ENCODE measurements at regions not wholly inside any gene's neighbourhood (a gene's known extent, or its start where the extent isn't known, plus 50 kb on each side); places are given as distances from the start of the nearest gene placed in this dataset.

DNA sequence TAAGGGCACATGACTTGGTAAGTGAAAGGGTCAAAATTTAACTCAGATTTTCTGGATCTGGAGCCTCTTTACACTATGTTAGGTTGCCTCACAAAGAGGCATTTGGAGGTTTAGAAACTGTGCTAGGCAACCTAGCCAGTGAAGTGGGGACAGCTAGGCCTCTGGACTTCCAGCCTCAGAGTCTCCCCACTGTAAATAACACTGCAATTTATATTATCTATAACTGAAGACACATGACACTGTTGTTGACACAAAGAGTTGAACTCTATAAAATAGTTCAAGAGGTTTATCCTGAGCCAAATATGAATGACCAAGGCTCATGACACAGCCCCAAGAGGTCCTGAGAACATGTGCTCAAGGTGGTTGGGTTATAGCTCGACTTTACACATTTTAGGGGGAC lies 74.9 kb upstream of the IQCM start:
- Mint-ChIP-seq H3K4me1 (no peaks in the 10 kb centered on the region), H3K36me3 (no peaks in the 10 kb centered on the region), H3K27me3 (peaks cover 0 to 2% of the 10 kb centered on the region in 2 donors), H3K27ac (no peak overlapping the region), H3K9me3 (no peaks in the 10 kb centered on the region), H3K4me3 (no peak overlapping the region)
- no peak overlapping the region for H3K27ac ChIP-seq (ENCODE audit: low read depth, low read length)
- no peaks in the 10 kb centered on the region for H3K36me3 ChIP-seq (ENCODE audit: insufficient read depth, low read length)
- H3K27me3 ChIP-seq (ENCODE audit: insufficient read depth, low read length, poor library complexity, severe bottlenecking), result no peaks in the 10 kb centered on the region
- H3K9me3 ChIP-seq (ENCODE audit: low read length), result no peaks in the 10 kb centered on the region
- H3K4me1 ChIP-seq (ENCODE audit: insufficient read depth, low read length), result no peaks in the 10 kb centered on the region
- DNase-seq, result no peak
- CTCF ChIA-PET, result no interaction called here
- no peak overlapping the region for H3K4me3 ChIP-seq (ENCODE audit: low read length)
- POLR2A ChIA-PET, result no interaction called here

DNA sequence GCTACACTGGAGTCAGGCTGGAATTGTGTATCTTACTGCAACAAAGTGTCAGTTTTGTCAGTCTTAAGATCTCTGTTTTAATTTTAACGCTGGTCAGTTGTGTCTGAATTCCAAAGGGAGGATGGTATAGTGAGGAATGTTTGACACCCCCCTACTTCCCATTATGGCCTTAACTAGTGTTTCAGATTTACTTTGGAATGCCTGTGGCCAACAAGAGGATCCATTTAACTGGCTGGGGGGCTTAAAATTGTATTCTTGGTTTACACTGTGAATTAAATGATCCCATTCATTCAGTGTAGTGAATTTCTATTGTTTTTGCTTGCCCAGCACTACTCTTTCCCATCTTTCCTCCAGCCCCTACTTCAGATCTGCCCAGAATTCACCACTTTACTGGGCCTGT lies 75.8 kb upstream of the IQCM start:
- no peaks in the 10 kb centered on the region for H3K4me1 ChIP-seq (ENCODE audit: insufficient read depth, low read length)
- no peaks in the 10 kb centered on the region for H3K4me1 Mint-ChIP-seq
- H3K27ac ChIP-seq (ENCODE audit: low read depth, low read length), result no peak overlapping the region
- no peaks in the 10 kb centered on the region for H3K36me3 ChIP-seq (ENCODE audit: insufficient read depth, low read length)
- H3K27me3 ChIP-seq (ENCODE audit: insufficient read depth, low read length, poor library complexity, severe bottlenecking), result no peaks in the 10 kb centered on the region
- no peaks in the 10 kb centered on the region for H3K9me3 Mint-ChIP-seq
- H3K27me3 Mint-ChIP-seq, result peaks cover 0 to 2% of the 10 kb centered on the region in 2 donors
- H3K9me3 ChIP-seq (ENCODE audit: low read length), result no peaks in the 10 kb centered on the region
- CTCF ChIA-PET, result no interaction called here
- H3K36me3 Mint-ChIP-seq, result no peaks in the 10 kb centered on the region
- no peak overlapping the region for H3K27ac Mint-ChIP-seq
- POLR2A ChIA-PET, result no interaction called here
- H3K4me3 ChIP-seq (ENCODE audit: low read length), result no peak overlapping the region
- DNase-seq, result no peak
- H3K4me3 Mint-ChIP-seq, result no peak overlapping the region

DNA sequence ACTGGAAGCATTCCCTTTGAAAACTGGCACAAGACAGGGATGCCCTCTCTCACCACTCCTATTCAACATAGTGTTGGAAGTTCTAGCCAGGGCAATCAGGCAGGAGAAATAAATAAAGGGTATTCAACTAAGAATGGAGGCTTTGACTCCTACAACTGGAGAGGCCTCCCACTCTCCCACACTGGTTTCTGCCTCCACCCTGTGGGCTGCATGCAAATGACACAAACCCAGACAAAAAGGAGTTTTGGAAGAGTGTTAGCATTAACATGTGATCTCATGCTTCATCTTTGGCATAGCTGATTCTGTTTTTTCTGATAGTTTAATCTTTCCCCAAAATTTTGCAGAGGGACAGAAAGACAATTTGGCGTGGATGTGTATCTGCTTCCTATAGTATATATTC lies 80.8 kb upstream of the IQCM start:
- no peaks in the 10 kb centered on the region for H3K27me3 ChIP-seq (ENCODE audit: insufficient read depth, low read length, poor library complexity, severe bottlenecking)
- no peaks in the 10 kb centered on the region for H3K9me3 ChIP-seq (ENCODE audit: low read length)
- no peaks in the 10 kb centered on the region for H3K36me3 Mint-ChIP-seq
- H3K4me3 ChIP-seq (ENCODE audit: low read length), result no peak overlapping the region
- H3K27me3 Mint-ChIP-seq, result peaks cover 0 to 2% of the 10 kb centered on the region in 2 donors
- H3K27ac ChIP-seq (ENCODE audit: low read depth, low read length), result no peak overlapping the region
- no peak overlapping the region for H3K4me3 Mint-ChIP-seq
- H3K9me3 Mint-ChIP-seq, result peaks cover 0 to 2% (median 0%) of the 10 kb centered on the region in 5 donors
- H3K27ac Mint-ChIP-seq, result no peak overlapping the region
- DNase-seq, result no peak
- ChIA-PET POLR2A (no interaction called here), CTCF (no interaction called here)
- H3K4me1 Mint-ChIP-seq, result no peaks in the 10 kb centered on the region
- H3K4me1 ChIP-seq (ENCODE audit: insufficient read depth, low read length), result no peaks in the 10 kb centered on the region
- no peaks in the 10 kb centered on the region for H3K36me3 ChIP-seq (ENCODE audit: insufficient read depth, low read length)

DNA sequence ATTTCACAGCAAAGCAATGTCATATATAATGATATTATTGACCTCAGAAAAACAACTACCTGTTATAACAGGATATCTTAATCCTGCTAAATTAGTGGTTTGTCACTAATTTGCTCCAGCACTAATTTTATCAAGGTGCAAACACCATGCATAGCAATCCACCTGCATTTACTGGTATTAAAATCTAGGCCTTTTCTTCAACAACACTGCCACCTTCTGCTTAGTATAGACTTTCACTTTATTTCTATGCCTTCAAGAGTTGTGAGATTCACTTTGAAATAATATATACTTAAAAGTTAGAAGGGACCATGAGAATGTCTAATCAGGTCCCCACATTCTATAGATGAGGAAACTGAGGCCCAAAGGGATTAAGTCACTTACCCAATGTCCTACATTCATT lies 82.1 kb upstream of the IQCM start:
- Mint-ChIP-seq H3K27me3 (no peaks in the 10 kb centered on the region), H3K9me3 (peaks cover 0 to 6% (median 0%) of the 10 kb centered on the region in 5 donors), H3K36me3 (no peaks in the 10 kb centered on the region), H3K4me3 (no peak overlapping the region), H3K4me1 (no peaks in the 10 kb centered on the region), H3K27ac (no peak overlapping the region)
- ChIA-PET CTCF (no interaction called here), POLR2A (no interaction called here)
- H3K4me1 ChIP-seq (ENCODE audit: insufficient read depth, low read length), result no peaks in the 10 kb centered on the region
- H3K4me3 ChIP-seq (ENCODE audit: low read length), result no peak overlapping the region
- no peaks in the 10 kb centered on the region for H3K27me3 ChIP-seq (ENCODE audit: insufficient read depth, low read length, poor library complexity, severe bottlenecking)
- no peak for DNase-seq
- H3K36me3 ChIP-seq (ENCODE audit: insufficient read depth, low read length), result no peaks in the 10 kb centered on the region
- no peaks in the 10 kb centered on the region for H3K9me3 ChIP-seq (ENCODE audit: low read length)
- no peak overlapping the region for H3K27ac ChIP-seq (ENCODE audit: low read depth, low read length)

DNA sequence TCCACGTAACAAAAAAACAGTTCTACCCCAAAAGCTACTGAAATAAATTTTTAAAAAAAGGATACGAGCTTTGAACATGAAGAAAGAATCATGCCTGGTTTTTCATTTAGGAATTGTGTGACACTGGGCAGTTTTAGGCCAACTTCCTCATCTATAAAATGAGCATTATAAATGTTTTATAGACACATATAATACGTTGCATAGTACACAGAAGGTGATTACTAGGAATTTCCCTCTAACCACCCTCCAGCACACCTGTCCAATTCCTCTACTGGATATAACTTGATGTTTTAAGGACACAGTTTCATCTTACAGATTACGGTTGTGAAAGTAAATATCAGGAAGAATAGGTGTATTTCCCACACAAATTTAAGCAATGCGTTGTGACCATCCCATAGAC lies 85.5 kb upstream of the IQCM start:
- no peaks in the 10 kb centered on the region for H3K27me3 ChIP-seq (ENCODE audit: insufficient read depth, low read length, poor library complexity, severe bottlenecking)
- DNase-seq, result no peak
- Mint-ChIP-seq H3K4me3 (no peak overlapping the region), H3K4me1 (no peaks in the 10 kb centered on the region), H3K27me3 (no peaks in the 10 kb centered on the region), H3K9me3 (peaks cover 0 to 6% (median 0%) of the 10 kb centered on the region in 5 donors), H3K36me3 (no peaks in the 10 kb centered on the region), H3K27ac (no peak overlapping the region)
- H3K36me3 ChIP-seq (ENCODE audit: insufficient read depth, low read length), result no peaks in the 10 kb centered on the region
- ChIA-PET POLR2A (no interaction called here), CTCF (no interaction called here)
- no peak overlapping the region for H3K4me3 ChIP-seq (ENCODE audit: low read length)
- no peaks in the 10 kb centered on the region for H3K4me1 ChIP-seq (ENCODE audit: insufficient read depth, low read length)
- no peaks in the 10 kb centered on the region for H3K9me3 ChIP-seq (ENCODE audit: low read length)
- no peak overlapping the region for H3K27ac ChIP-seq (ENCODE audit: low read depth, low read length)

DNA sequence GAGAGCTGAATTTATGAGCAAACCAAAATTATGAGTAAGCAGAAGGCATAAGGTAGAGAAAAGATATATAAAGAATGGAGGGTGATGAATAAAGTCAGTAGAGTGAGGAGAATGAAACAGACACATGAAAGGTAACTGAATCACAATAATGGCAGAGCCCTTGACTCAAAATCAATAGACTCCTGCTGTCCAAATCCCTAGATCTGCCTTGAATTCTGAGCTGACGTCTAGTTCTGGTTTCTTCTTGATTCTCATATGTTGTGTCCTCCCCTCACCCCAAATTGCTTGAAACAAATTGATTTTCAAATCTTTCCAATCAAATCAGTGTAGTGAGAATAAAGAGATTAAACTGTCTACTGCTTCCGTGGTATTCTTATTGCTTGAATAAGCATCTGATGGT lies 86.6 kb upstream of the IQCM start:
- no peaks in the 10 kb centered on the region for H3K9me3 ChIP-seq (ENCODE audit: low read length)
- H3K27me3 Mint-ChIP-seq, result no peaks in the 10 kb centered on the region
- ChIA-PET CTCF (no interaction called here), POLR2A (no interaction called here)
- no peak overlapping the region for H3K27ac ChIP-seq (ENCODE audit: low read depth, low read length)
- no peaks in the 10 kb centered on the region for H3K27me3 ChIP-seq (ENCODE audit: insufficient read depth, low read length, poor library complexity, severe bottlenecking)
- no peaks in the 10 kb centered on the region for H3K36me3 ChIP-seq (ENCODE audit: insufficient read depth, low read length)
- no peaks in the 10 kb centered on the region for H3K36me3 Mint-ChIP-seq
- H3K4me1 Mint-ChIP-seq, result no peaks in the 10 kb centered on the region
- no peak for DNase-seq
- no peak overlapping the region for H3K4me3 Mint-ChIP-seq
- no peak overlapping the region for H3K4me3 ChIP-seq (ENCODE audit: low read length)
- peaks cover 0 to 6% (median 0%) of the 10 kb centered on the region in 5 donors for H3K9me3 Mint-ChIP-seq
- no peak overlapping the region for H3K27ac Mint-ChIP-seq
- no peaks in the 10 kb centered on the region for H3K4me1 ChIP-seq (ENCODE audit: insufficient read depth, low read length)

DNA sequence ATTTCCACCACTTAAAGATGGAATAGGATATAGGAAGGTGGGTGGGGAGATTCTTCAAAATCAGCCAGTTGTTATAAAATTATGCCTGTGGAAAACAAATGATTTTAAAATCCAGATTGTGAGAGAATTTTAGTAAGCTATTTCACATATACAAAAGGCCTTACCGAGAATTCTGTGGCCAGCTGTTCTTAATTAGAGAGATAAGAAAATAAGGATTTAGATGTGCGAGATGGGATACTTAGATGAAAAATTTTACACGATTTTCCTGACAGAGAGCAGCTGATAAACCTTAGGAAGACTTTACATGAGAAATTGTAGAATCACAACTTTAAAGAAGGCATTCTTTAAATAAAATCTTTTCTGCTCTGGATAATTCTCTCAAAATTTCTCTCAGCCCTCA lies 94.5 kb upstream of the IQCM start:
- Histone ChIP-seq H3K27ac (ENCODE audit: low read depth, low read length) (no peak overlapping the region), H3K4me3 (ENCODE audit: low read length) (no peak overlapping the region), H3K4me1 (ENCODE audit: insufficient read depth, low read length) (no peaks in the 10 kb centered on the region), H3K36me3 (ENCODE audit: insufficient read depth, low read length) (no peaks in the 10 kb centered on the region), H3K9me3 (ENCODE audit: low read length) (no peaks in the 10 kb centered on the region), H3K27me3 (ENCODE audit: insufficient read depth, low read length, poor library complexity, severe bottlenecking) (no peaks in the 10 kb centered on the region)
- no peaks in the 10 kb centered on the region for H3K27me3 Mint-ChIP-seq
- no peaks in the 10 kb centered on the region for H3K9me3 Mint-ChIP-seq
- no peak overlapping the region for H3K4me3 Mint-ChIP-seq
- no peaks in the 10 kb centered on the region for H3K4me1 Mint-ChIP-seq
- CTCF ChIA-PET, result no interaction called here
- no peak overlapping the region for H3K27ac Mint-ChIP-seq
- H3K36me3 Mint-ChIP-seq, result no peaks in the 10 kb centered on the region
- no peak for DNase-seq
- POLR2A ChIA-PET, result no interaction called here

DNA sequence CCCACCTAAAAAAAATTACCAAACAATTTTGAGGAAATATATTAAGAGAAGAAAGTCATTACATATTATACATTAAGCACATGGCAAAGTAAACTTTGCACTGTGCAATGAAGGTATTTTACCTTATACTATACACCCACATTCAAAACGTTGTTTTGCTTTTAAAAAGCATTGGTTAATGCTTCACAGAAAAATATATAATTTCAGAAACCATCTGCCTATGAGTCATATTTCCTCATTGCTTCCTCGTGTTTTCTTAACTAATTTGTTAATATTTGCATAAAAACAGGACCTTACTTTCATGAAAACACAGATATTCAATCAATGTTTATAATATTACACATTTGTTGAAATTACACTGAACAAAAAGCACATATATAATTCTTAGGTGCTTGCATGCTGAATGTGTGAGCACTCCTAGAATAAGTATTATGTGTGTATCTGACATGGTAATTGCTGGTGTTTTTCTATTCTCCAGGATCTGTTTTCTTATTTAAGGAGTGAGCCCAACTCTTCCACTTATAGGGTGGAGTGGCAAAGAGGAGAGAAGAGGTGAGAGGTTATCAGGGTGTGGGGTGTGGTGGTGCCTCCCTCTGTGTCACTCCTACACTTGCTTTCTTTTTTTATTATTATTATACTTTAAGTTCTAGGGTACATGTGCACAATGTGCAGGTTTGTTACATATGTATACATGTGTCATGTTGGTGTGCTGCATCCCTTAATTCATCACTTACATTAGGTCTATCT lies 95.1 kb upstream of the IQCM start:
- ChIA-PET POLR2A (no interaction called here), CTCF (no interaction called here)
- Histone ChIP-seq H3K9me3 (ENCODE audit: low read length) (no peaks in the 10 kb centered on the region), H3K4me1 (ENCODE audit: insufficient read depth, low read length) (no peaks in the 10 kb centered on the region), H3K36me3 (ENCODE audit: insufficient read depth, low read length) (no peaks in the 10 kb centered on the region), H3K4me3 (ENCODE audit: low read length) (no peak overlapping the region), H3K27ac (ENCODE audit: low read depth, low read length) (no peak overlapping the region), H3K27me3 (ENCODE audit: insufficient read depth, low read length, poor library complexity, severe bottlenecking) (no peaks in the 10 kb centered on the region)
- Mint-ChIP-seq H3K27me3 (no peaks in the 10 kb centered on the region), H3K4me1 (no peaks in the 10 kb centered on the region), H3K9me3 (no peaks in the 10 kb centered on the region), H3K4me3 (no peak overlapping the region), H3K27ac (peak overlapping the region in 1 of 8 donors; percentile 52), H3K36me3 (no peaks in the 10 kb centered on the region)
- no peak for DNase-seq

DNA sequence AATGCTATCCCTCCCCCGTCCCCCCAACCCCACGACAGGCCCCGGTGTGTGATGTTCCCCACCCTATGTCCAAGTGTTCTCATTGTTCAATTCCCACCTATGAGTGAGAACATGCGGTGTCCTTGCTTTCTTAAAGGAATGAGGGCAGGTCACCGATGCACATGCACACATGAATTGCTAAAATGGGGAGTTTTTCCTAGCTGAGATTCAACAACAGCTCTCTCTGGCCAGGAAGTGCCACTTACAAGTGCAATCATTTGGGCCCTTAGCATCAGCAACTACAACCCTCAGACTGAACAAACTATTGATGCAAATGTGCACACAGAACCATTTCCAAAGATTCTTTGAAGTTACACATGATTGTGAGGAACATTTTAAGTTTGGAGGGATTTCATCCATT lies 95.7 kb upstream of the IQCM start:
- H3K36me3 ChIP-seq (ENCODE audit: insufficient read depth, low read length), result no peaks in the 10 kb centered on the region
- H3K4me1 ChIP-seq (ENCODE audit: insufficient read depth, low read length), result no peaks in the 10 kb centered on the region
- POLR2A ChIA-PET, result no interaction called here
- Mint-ChIP-seq H3K27me3 (no peaks in the 10 kb centered on the region), H3K4me3 (no peak overlapping the region), H3K27ac (no peak overlapping the region), H3K4me1 (no peaks in the 10 kb centered on the region), H3K9me3 (no peaks in the 10 kb centered on the region), H3K36me3 (no peaks in the 10 kb centered on the region)
- CTCF ChIA-PET, result no interaction called here
- no peak overlapping the region for H3K27ac ChIP-seq (ENCODE audit: low read depth, low read length)
- H3K4me3 ChIP-seq (ENCODE audit: low read length), result no peak overlapping the region
- no peaks in the 10 kb centered on the region for H3K9me3 ChIP-seq (ENCODE audit: low read length)
- H3K27me3 ChIP-seq (ENCODE audit: insufficient read depth, low read length, poor library complexity, severe bottlenecking), result no peaks in the 10 kb centered on the region
- no peak for DNase-seq
